ENCODE measurements at regions not wholly inside any gene's neighbourhood (a gene's known extent, or its start where the extent isn't known, plus 50 kb on each side); places are given as distances from the start of the nearest gene placed in this dataset.

- WGBS, 2 donors = 50 to 64% methylated on average over 1 of the region's 1 CpG
- Histone ChIP-seq H3K27ac (no peak overlapping the region), H3K4me3 (replicated peaks in 1 of 3) (no peak overlapping the region), H3K36me3 (no peaks in the 10 kb centered on the region), H3K9me3 (no peaks in the 10 kb centered on the region), H3K27me3 (no peaks in the 10 kb centered on the region), H3K4me1 (no peaks in the 10 kb centered on the region)
- no peak for TF ChIP-seq CTCF (IDR thresholded peaks at IDR 0.05)
- no peak for TF ChIP-seq POLR2A (IDR thresholded peaks at IDR 0.05)
- DNase-seq = no peak
- intact Hi-C loops (cut with DNase I) = no loop called here
Observed at GRCh38 chr5:35339616-35340100, 109.4 kb upstream of the PRLR start.

DNA sequence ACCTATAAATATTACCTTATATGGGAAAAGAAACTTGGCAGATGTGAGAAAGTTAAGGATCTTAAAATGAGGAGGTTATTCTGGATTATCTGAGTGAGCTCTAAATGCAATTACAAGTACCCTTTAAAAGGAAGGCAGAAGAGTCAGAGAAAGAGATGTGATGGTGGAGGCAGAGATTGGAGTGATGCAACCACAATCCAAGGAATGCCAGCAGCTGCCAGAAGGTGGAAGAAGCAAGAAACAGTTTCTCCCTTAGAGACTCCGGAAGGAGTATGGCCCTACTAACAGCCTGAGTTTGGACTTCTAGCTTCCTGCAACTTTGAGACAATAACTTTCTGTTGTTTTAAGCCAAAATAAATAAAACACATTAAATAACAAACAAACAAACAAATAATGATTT lies 108.7 kb upstream of the PRLR start:
- no peak for DNase-seq
- Histone ChIP-seq H3K9me3 (no peaks in the 10 kb centered on the region), H3K4me3 (replicated peaks in 1 of 3) (no peak overlapping the region), H3K27ac (no peak overlapping the region), H3K4me1 (no peaks in the 10 kb centered on the region), H3K27me3 (no peaks in the 10 kb centered on the region), H3K36me3 (no peaks in the 10 kb centered on the region)
- intact Hi-C loops (cut with DNase I) = no loop called here
- WGBS, 2 donors = 85 to 93% methylated on average over 1 of the region's 1 CpG
- no peak for TF ChIP-seq CTCF (IDR thresholded peaks at IDR 0.05)
- no peak for TF ChIP-seq POLR2A (IDR thresholded peaks at IDR 0.05)

DNA sequence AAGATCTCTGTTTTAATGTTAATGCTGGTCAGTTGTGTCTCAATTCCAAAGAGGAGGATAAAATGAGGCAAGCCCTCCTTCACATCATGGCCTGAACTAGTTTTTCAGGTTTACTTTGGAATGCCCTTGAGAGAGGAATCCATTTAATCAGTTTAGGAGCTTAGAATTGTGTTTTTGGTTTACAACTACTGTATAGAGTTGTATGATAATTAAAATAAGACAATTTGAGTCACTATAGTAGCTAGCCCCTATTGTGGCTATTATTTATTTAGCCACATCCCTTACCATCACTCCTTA lies 107.8 kb upstream of the PRLR start:
- H3K4me3 ChIP-seq (replicated peaks in 1 of 3) = no peak overlapping the region
- TF ChIP-seq POLR2A (IDR thresholded peaks at IDR 0.05) (no peak), CTCF (IDR thresholded peaks at IDR 0.05) (no peak)
- DNase-seq = no peak
- no peaks in the 10 kb centered on the region for H3K27me3 ChIP-seq
- no peaks in the 10 kb centered on the region for H3K36me3 ChIP-seq
- no peak overlapping the region for H3K27ac ChIP-seq
- no peaks in the 10 kb centered on the region for H3K4me1 ChIP-seq
- intact Hi-C loops (cut with DNase I) = no loop called here
- H3K9me3 ChIP-seq = no peaks in the 10 kb centered on the region

DNA sequence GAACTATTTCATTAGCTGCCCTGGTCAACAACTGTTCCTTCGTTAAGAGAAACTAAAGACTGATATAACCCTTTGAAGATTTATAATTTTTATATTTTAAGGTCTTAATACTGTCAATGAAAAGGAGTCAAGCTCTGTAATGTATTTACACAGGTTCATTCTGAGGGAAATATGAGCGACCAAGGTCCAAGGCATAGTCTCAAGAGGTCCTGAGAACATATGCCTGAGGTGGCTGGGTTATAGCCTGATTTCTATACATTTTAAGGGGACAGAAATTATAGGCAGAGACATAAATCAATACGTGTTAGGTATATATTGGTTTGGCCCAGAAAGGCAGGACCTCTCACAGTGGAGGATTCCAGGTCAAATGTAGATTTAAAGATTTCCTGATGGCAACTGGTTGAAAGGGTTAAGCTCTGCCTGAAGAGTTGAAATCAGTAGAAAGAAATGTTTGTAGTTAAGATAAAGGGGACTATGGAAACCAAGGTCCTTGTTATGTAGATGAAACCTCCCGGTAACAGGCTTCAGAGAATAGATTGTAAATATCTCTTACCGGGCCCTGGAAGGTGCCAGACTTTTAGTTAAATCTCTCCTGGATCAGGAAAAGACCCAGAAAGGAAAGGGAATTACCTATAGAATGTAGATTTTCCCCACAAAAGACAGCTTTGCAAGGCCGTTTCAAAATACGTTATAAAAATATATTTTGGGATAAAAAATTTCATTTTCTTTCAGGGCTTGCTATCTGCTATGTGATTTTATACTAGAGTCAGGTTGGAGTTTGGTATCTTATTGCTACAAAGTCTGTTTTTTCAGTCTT lies 107.3 kb upstream of the PRLR start:
- intact Hi-C loops (cut with DNase I) = no loop called here
- no peak for DNase-seq
- Histone ChIP-seq H3K27ac (no peak overlapping the region), H3K36me3 (no peaks in the 10 kb centered on the region), H3K4me3 (replicated peaks in 1 of 3) (no peak overlapping the region), H3K9me3 (no peaks in the 10 kb centered on the region), H3K4me1 (no peaks in the 10 kb centered on the region), H3K27me3 (no peaks in the 10 kb centered on the region)
- no peak for TF ChIP-seq POLR2A (IDR thresholded peaks at IDR 0.05)
- no peak for TF ChIP-seq CTCF (IDR thresholded peaks at IDR 0.05)
- WGBS, 2 donors = 63 to 64% methylated on average over 7 of the region's 7 CpGs

DNA sequence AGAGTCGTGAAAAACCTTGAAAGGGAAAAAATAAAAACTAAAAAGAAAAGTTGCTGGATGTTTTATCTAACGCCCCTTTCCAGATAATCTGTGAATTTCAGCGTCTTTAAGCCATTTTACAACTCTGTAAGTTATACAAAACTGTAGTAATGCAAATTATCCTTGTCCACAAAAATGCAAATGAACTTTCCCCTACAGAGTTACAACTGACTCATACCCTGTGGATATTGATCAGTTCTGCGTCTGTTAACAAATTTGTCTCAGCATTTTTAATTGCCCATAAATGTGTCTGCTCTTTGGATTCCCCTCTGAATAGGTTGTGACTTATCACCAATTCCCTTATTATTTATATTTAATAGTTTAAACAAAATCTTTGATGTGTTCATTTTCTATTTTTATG lies 105.9 kb upstream of the PRLR start:
- H3K27ac ChIP-seq = no peak overlapping the region
- 92 to 93% methylated on average over 4 of the region's 4 CpGs for WGBS, 2 donors
- H3K9me3 ChIP-seq = no peaks in the 10 kb centered on the region
- no peaks in the 10 kb centered on the region for H3K27me3 ChIP-seq
- H3K4me1 ChIP-seq = no peaks in the 10 kb centered on the region
- no peak for DNase-seq
- no peaks in the 10 kb centered on the region for H3K36me3 ChIP-seq
- TF ChIP-seq POLR2A (IDR thresholded peaks at IDR 0.05) = no peak
- TF ChIP-seq CTCF (IDR thresholded peaks at IDR 0.05) = no peak
- intact Hi-C loops (cut with DNase I) = no loop called here
- H3K4me3 ChIP-seq (replicated peaks in 1 of 3) = no peak overlapping the region
